ENCODE measurements at regions not wholly inside any gene's neighbourhood (a gene's known extent, or its start where the extent isn't known, plus 50 kb on each side); places are given as distances from the start of the nearest gene placed in this dataset.

DNA sequence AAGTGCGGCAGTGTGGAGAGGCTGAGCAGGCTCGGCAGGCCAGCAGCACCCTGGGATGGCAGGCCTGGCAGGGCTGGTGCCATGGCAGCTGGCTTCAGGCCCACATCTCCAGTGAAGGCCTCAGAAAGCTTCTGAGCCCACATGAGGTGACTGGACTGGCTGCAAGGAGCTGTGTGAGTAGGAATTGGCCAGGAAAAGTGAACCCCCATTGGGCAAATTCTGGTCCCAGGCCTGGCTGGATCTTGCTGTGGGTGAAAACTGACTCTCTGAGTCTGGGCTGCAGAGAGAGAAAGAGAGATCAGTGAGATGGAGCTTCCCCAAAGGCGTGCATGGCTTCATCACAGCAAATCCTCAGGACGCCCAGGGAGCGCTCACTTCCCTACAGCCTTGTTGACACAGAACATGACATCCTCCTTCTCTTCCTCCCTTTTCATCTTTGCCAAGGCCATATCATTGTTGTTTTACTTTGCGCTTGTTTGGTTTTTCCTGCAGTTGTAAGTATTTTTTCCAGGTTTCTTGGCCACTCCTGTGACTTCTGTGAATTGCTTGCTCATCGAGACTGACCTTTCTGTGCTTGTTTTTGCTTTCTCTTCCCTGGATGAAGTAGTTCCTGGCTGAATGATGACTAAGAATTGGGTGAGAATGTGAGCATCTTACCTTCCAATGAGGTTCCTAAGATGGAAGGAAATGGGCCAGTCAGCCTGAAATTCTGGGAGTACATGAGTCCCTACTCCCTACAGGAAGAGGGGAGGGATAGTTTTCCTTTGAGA, 299.1 kb downstream of the TLE3 start:
- TF ChIP-seq, protein P1, sequence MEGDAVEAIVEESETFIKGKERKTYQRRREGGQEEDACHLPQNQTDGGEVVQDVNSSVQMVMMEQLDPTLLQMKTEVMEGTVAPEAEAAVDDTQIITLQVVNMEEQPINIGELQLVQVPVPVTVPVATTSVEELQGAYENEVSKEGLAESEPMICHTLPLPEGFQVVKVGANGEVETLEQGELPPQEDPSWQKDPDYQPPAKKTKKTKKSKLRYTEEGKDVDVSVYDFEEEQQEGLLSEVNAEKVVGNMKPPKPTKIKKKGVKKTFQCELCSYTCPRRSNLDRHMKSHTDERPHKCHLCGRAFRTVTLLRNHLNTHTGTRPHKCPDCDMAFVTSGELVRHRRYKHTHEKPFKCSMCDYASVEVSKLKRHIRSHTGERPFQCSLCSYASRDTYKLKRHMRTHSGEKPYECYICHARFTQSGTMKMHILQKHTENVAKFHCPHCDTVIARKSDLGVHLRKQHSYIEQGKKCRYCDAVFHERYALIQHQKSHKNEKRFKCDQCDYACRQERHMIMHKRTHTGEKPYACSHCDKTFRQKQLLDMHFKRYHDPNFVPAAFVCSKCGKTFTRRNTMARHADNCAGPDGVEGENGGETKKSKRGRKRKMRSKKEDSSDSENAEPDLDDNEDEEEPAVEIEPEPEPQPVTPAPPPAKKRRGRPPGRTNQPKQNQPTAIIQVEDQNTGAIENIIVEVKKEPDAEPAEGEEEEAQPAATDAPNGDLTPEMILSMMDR (optimal IDR thresholded peaks at IDR 0.05 in 1 of 3, IDR thresholded peaks at IDR 0.05 in 1 of 3, conservative IDR thresholded peaks at IDR 0.05 in 1 of 3; ENCODE audit: extremely low read depth in 1 of 3, insufficient read depth in 2 of 3, low read length in 3 of 3) = no peak
- no peak for TF ChIP-seq EZH2 (IDR thresholded peaks at IDR 0.05; ENCODE audit: low read length)

Data from keratinocyte (primary cell).